Stimulated activated CD8-positive, alpha-beta memory T cell treated with anti-CD3 and anti-CD28 coated beads, Interleukin-4, amount 100 ng/mL, for 48 hours (primary cell): ENCODE measurements at regions not wholly inside any gene's neighbourhood (a gene's known extent, or its start where the extent isn't known, plus 50 kb on each side); places are given as distances from the start of the nearest gene placed in this dataset.
"Not testable (repeated sequence)": the region's sequence is repeated elsewhere in the genome, so short reads cannot be mapped to it uniquely, and the experiment has no call there.

Experiments used
- DNase-seq: peaks from one replicate; pipeline ENCODE4 v3.0.0-alpha.2; 2020

DNA sequence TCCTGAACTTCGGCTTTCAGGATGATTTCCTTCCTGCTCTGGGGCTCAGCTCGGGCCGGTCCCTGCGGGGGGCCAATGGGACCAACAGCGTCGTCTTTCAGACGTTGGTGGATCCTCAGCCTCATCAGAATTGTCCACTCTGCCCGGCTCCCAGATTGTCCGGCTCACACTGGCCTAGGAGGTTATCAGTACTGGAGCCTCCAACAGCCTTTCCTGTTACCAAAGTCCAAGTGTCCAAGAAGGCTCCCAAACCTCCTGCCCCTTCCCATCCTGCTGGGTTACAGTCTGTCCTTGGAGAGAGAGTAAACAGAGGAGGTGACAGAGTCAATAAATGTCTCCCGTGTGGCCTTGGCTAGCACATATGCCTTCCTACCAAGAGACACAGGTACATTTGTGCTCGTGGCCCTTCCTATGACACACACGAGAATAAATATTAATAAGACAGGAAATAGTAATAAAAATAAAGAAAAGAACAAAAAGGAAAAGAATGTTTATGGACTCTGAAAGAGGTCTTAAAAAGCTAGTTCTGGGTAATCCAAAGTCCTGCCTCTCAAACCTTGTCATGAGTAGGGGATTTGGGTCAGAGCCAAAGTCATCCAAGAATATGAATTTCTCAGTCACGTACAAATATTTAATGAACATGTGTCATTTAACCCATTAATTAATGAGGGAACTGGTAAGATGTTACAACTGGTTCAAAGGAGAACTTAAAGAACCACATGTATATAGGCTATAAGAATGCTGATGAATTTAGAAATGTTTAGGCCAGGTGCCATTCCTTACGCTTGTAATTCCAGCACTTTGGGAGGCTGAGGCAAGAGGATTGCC lies 80.8 kb upstream of the SLC2A1 start:
- no peak for DNase-seq

- DNase-seq, result no peak
These were observed 79.7 kb upstream of the SLC2A1 start for GRCh38 chr1:43038232-43038935.

DNA sequence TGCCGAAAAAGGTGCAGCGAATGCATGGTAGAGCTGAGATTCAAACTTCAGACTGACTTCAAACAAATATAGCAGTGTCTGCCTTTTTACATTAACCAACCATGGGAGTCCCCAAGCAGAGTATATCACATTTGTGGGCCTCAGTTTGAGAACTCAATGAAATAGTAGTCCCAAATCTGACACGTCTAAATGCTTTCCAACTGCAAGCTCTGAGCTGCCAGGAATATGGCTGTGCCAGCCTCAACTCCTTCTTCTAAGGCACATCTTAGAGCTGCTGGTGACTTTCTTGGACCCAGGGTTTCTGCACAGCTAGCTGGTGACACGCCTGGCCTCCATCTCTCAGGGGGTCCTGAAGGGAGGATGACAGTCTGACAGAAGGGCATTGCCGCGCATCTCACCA lies 78.8 kb upstream of the SLC2A1 start:
- no peak for DNase-seq

DNA sequence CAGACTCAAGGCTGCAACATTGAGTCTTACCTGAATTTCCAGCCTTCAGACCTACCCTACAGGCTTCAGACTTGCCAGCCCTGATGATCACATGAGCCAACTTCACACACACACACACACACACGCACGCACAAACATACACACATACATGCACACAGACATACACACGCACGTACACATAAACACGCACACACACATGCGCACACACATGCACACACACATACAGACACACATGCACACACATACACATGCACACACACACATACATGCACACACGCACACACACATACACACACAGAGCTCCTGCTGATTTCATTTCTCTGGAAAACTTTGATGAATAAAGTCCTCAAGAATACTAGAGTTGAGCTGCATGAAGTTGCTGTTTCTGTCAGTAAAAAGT lies 78.3 kb upstream of the SLC2A1 start:
- DNase-seq, result no peak

- no peak for DNase-seq
These were observed 77.4 kb upstream of the SLC2A1 start for GRCh38 chr1:43035821-43036741.

- no peak for DNase-seq
These were observed 76.1 kb upstream of the SLC2A1 start for GRCh38 chr1:43034778-43035177.

GRCh38 chr1:43034195-43034658 lies 75.6 kb upstream of the SLC2A1 start:
- no peak for DNase-seq

DNA sequence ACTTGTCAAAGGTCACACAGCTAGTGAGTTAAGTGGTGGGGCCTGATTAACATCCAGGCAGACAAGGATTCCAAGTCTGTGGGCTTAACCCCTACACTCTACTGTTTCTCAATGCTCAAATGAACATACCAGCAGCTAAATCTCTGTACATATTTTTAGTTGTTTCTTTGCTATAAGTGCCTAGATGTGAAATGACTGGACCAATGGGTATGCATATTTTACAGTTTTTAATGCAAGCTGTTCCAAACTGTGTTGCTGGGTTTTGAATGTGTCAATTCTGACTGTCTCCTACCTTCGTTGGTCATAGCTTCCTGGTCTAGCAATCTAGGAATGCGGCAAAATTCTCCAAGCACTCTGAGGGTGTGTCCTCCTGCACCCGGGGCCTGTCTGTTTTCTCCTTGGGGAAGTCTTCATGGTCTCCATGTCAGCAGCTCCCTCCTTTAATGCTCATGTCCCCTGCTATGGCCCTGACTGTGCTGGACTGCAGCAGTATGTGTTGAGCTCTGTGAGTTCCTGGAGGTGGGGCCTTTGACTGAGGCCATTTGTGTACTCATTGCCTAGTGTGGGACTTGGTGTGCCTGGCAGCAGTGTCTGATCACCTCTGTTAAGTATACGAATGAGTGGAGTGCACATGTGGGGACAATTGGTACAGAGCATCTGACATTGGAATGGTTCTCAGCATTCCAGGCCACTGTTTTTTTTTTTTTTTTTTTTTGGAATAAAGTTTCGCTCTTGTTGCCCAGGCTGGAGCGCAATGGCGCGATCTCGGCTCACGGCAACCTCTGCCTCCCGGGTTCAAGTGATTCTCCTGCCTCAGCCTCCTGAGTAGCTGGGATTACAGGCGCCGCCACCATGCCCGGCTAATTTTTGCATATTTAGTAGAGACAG lies 72.9 kb upstream of the SLC2A1 start:
- DNase-seq, result no peak

DNA sequence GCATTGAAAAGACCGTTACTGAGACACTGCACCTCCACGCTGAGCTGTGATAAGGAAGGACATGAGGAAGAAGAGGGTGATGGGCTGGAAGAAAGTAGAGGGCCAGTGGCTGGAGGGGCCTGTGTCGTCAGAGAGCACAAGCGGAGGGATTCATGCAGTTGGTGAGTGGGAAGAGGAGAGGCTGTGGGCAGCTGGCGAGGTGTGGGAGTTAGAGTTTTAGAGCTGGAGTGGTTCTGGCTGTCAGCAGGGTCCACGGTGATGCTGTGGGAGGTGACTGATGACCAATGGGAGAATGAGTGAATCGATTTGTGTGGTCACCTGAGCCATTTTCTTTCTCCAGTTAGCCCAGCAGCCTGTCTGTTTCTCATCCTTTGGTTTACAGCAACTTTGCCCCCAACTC lies 66.2 kb upstream of the SLC2A1 start:
- DNase-seq, result no peak

- DNase-seq, result no peak
These were observed 63.1 kb upstream of the SLC2A1 start for GRCh38 chr1:43021547-43022474.

- DNase-seq, result no peak
These were observed 60.6 kb upstream of the SLC2A1 start for GRCh38 chr1:43019226-43019625.

GRCh38 chr1:43018121-43018520 lies 59.5 kb upstream of the SLC2A1 start:
- no peak for DNase-seq

DNA sequence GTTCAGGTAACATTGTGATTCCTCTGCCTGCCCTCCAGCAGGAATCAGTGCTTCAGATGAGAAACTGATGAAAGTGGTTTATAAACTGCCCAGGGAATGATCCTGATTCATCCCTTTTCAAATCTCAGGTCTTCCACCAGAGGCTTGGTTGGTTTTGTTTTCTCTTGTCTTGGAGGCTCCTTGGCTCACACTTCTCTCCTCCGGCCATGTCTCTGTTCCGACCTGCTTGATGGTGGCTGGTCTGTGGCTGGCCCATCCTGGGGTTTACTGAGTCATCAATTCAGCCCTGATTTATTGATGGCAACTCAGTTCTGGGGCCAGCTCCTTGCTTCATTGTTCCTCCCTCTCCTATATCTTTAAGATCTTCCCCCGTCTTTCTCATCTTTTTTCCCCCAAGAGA lies 56.6 kb upstream of the SLC2A1 start:
- DNase-seq, result no peak

- not testable (repeated sequence) for DNase-seq
These were observed 55.9 kb upstream of the SLC2A1 start for GRCh38 chr1:43014579-43014978.

- DNase-seq, result no peak
These were observed 52.4 kb upstream of the SLC2A1 start for GRCh38 chr1:43011020-43011419.

DNA sequence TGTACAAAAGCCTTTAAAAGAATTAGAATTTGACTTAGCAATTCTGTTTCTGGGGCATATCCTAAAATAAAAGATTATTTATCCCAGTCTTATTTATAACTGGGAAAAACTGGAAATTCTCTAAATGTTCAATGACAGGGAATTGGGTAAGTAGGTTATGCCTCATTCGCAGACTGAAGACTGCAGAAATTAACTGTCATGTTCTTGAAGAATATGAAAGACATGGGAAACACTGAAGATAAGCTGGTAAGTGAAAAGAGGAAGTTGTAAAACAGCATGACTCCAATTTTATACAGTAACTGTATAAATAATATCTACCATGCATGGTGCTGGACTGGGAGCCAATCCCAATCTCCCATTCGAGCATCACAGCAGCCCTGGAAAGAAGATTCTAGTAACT lies 50.6 kb upstream of the SLC2A1 start:
- no peak for DNase-seq

DNA sequence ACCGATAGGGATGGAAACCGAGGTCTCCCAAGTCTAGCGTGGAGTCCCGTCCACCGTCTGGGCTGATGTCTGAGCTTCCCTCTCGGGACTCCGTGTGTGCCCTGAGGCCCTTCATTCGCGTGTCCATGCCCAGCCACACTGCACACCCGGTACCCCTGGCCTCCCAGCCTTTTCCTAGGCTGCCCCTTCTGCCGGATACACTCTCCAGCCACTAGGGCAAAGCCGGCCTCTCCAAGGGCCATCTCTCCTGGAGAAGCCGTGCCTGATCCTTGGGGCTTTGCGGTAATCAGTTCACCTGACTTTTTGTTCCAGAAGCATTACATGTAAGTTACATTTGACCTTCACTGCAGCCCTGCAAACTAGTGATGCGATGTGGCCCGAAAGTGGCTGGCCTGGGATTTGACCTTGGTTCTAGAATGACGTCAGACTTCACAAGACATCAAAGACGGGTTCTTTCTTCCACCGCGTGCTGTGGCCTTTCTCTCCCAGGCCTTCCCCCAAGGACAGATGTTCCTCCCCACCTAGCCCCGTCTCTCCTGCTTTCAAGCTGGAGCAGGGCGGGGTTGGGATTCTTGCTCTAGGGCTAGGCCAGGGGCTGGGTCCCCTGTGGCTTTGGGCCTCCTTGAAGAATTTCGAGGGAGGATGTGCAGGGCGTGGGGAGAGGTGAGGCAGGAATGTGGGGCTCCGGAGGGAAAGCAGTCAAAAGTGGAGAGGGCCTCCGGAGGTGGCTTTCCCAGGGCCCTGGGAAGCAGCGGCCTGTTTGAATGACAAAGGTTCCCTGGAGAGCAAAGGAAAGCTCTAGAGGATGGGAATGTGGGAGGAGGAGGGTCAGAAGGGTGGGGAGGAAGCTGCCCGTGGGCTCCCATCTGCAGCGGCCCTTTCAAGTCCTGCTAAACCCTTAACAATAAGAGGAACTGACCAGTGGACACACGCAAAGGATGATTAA lies 49.7 kb upstream of the SLC2A1 start:
- no peak for DNase-seq
